Mesothelial cell of epicardium (in vitro differentiated cells): ENCODE measurements at regions not wholly inside any gene's neighbourhood (a gene's known extent, or its start where the extent isn't known, plus 50 kb on each side); places are given as distances from the start of the nearest gene placed in this dataset.

Experiments used
- DNase-seq, 2 experiments: peaks; one replicate each; pipeline ENCODE4 v3.0.0; 2021; ENCODE audit warnings: low spot score in 2 of 2; ENCODE audit not compliant: unreplicated experiment in 2 of 2
- H3K27ac Mint-ChIP-seq: 2 replicates; pipeline ENCODE4 v1.8.0; 2021; ENCODE audit warnings: mixed read lengths
- H3K27me3 Mint-ChIP-seq: 2 replicates; pipeline ENCODE4 v1.8.0; 2021; ENCODE audit warnings: low read depth, mixed read lengths
- H3K36me3 Mint-ChIP-seq: 2 replicates; pipeline ENCODE4 v1.8.0; 2021; ENCODE audit warnings: mixed read lengths
- H3K4me1 Mint-ChIP-seq: 2 replicates; pipeline ENCODE4 v1.8.0; 2021; ENCODE audit warnings: mixed read lengths
- H3K4me3 Mint-ChIP-seq: 2 replicates; pipeline ENCODE4 v1.8.0; 2021; ENCODE audit warnings: mild to moderate bottlenecking, moderate library complexity, mixed read lengths
- H3K9me3 Mint-ChIP-seq: 2 replicates; pipeline ENCODE4 v1.8.0; 2021; ENCODE audit warnings: mixed read lengths
- TF ChIP-seq, protein P1 (sequence below): fragments of 200-600 bp; sonication (generic); IDR thresholded peaks from one replicate; pipeline ENCODE4 v1.5.0; 2021; ENCODE audit warnings: antibody characterized with exemption; ENCODE audit not compliant: unreplicated experiment

- DNase-seq, result no peak
- peaks cover 25% of the 10 kb centered on the region for H3K4me1 Mint-ChIP-seq
- H3K27ac Mint-ChIP-seq, result no peak overlapping the region
- TF ChIP-seq, protein P1, sequence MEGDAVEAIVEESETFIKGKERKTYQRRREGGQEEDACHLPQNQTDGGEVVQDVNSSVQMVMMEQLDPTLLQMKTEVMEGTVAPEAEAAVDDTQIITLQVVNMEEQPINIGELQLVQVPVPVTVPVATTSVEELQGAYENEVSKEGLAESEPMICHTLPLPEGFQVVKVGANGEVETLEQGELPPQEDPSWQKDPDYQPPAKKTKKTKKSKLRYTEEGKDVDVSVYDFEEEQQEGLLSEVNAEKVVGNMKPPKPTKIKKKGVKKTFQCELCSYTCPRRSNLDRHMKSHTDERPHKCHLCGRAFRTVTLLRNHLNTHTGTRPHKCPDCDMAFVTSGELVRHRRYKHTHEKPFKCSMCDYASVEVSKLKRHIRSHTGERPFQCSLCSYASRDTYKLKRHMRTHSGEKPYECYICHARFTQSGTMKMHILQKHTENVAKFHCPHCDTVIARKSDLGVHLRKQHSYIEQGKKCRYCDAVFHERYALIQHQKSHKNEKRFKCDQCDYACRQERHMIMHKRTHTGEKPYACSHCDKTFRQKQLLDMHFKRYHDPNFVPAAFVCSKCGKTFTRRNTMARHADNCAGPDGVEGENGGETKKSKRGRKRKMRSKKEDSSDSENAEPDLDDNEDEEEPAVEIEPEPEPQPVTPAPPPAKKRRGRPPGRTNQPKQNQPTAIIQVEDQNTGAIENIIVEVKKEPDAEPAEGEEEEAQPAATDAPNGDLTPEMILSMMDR, result no peak
- H3K4me3 Mint-ChIP-seq, result no peak overlapping the region
- no peaks in the 10 kb centered on the region for H3K27me3 Mint-ChIP-seq
- H3K36me3 Mint-ChIP-seq, result no peaks in the 10 kb centered on the region
- peaks cover 6% of the 10 kb centered on the region for H3K9me3 Mint-ChIP-seq
Observed at GRCh38 chr4:57491388-57491787, 381.2 kb upstream of the IGFBP7 start.

- no peaks in the 10 kb centered on the region for H3K27me3 Mint-ChIP-seq
- no peak overlapping the region for H3K27ac Mint-ChIP-seq
- TF ChIP-seq, protein P1, result no peak
- peaks cover 22% of the 10 kb centered on the region for H3K4me1 Mint-ChIP-seq
- H3K36me3 Mint-ChIP-seq, result no peaks in the 10 kb centered on the region
- no peak for DNase-seq
- H3K9me3 Mint-ChIP-seq, result peaks cover 6% of the 10 kb centered on the region
- H3K4me3 Mint-ChIP-seq, result no peak overlapping the region
Observed at GRCh38 chr4:57490520-57491255, 380.5 kb upstream of the IGFBP7 start.

GRCh38 chr4:57488366-57489162 lies 378.4 kb upstream of the IGFBP7 start:
- Mint-ChIP-seq H3K27me3 (no peaks in the 10 kb centered on the region), H3K4me3 (no peak overlapping the region), H3K4me1 (peaks cover 20% of the 10 kb centered on the region), H3K36me3 (no peaks in the 10 kb centered on the region), H3K9me3 (peaks cover 6% of the 10 kb centered on the region), H3K27ac (no peak overlapping the region)
- TF ChIP-seq, protein P1, result no peak
- DNase-seq, result no peak

- Mint-ChIP-seq H3K27ac (no peak overlapping the region), H3K4me1 (peaks cover 12% of the 10 kb centered on the region), H3K27me3 (no peaks in the 10 kb centered on the region), H3K9me3 (peaks cover 16% of the 10 kb centered on the region), H3K4me3 (no peak overlapping the region), H3K36me3 (peaks cover 2% of the 10 kb centered on the region)
- TF ChIP-seq, protein P1, result no peak
- DNase-seq, result no peak
Observed at GRCh38 chr4:57475424-57475823, 365.2 kb upstream of the IGFBP7 start.

GRCh38 chr4:57465321-57466056 lies 355.3 kb upstream of the IGFBP7 start:
- Mint-ChIP-seq H3K27ac (peak overlapping the region; percentile 28), H3K4me1 (peaks cover 14% of the 10 kb centered on the region), H3K4me3 (no peak overlapping the region), H3K27me3 (no peaks in the 10 kb centered on the region), H3K9me3 (peaks cover 30% of the 10 kb centered on the region), H3K36me3 (peaks cover 2% of the 10 kb centered on the region)
- TF ChIP-seq, protein P1, result no peak
- DNase-seq, result no peak
